GM12865 (cell line): ENCODE measurements at regions not wholly inside any gene's neighbourhood (a gene's known extent, or its start where the extent isn't known, plus 50 kb on each side); places are given as distances from the start of the nearest gene placed in this dataset.

ENCODE experiments used
- DNase-seq: peaks from one replicate; pipeline ENCODE4 v3.0.0; 2010; ENCODE audit warnings: low read depth
- H3K4me3 ChIP-seq: 2 replicates; pipeline ENCODE4 v1.5.1; 2011; ENCODE audit warnings: mild to moderate bottlenecking, low read depth, low read length, control low read depth
- TF ChIP-seq, protein P1 (sequence below): IDR thresholded peaks from 2 replicates; pipeline ENCODE4 v1.5.1; 2011; ENCODE audit warnings: low read length, control low read depth, low read depth, inconsistent platforms; ENCODE audit not compliant: insufficient read depth; ENCODE audit errors: missing control alignments

DNA sequence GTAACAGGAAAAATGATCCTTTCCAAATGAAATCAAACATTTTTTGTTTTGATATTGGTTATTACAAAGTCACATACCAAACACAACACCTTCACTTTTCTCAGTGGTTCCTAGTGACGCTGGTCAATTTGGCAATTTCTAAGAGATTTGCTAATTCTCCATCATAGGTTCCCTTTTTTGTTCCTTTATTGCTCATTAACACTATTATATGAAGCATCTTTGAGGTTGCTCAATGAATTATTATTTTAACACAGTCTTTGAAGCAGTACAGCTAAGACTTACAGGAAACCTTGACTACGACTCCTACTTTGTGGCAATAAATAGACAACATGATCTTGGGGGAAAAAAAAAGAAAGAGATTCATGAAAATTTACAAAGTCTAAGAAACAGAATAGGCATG is 152.2 kb upstream of the VRK2 start:
- DNase-seq = no peak
- TF ChIP-seq, protein P1, sequence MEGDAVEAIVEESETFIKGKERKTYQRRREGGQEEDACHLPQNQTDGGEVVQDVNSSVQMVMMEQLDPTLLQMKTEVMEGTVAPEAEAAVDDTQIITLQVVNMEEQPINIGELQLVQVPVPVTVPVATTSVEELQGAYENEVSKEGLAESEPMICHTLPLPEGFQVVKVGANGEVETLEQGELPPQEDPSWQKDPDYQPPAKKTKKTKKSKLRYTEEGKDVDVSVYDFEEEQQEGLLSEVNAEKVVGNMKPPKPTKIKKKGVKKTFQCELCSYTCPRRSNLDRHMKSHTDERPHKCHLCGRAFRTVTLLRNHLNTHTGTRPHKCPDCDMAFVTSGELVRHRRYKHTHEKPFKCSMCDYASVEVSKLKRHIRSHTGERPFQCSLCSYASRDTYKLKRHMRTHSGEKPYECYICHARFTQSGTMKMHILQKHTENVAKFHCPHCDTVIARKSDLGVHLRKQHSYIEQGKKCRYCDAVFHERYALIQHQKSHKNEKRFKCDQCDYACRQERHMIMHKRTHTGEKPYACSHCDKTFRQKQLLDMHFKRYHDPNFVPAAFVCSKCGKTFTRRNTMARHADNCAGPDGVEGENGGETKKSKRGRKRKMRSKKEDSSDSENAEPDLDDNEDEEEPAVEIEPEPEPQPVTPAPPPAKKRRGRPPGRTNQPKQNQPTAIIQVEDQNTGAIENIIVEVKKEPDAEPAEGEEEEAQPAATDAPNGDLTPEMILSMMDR = no peak
- H3K4me3 ChIP-seq = no peak overlapping the region

DNA sequence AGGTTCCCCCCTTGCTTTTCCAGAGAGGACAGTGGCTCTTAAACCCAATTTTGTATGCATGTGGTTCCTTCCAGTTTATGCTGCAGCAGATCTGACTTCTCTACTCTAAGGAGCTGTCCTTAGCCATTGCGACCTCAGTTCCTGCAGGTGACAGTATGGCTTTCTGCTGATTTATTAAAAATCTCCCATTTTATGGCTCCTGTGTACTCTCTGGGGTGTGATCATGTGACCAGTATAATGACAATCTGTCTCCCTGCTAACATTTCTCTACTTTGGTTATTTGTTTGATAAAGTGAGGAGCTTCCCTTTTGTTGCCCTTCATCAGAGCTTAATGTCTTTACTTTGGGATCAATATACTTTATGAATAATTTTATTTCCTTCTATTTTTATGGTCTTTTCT is 148.7 kb upstream of the VRK2 start:
- no peak overlapping the region for H3K4me3 ChIP-seq
- TF ChIP-seq, protein P1 = no peak
- no peak for DNase-seq

DNA sequence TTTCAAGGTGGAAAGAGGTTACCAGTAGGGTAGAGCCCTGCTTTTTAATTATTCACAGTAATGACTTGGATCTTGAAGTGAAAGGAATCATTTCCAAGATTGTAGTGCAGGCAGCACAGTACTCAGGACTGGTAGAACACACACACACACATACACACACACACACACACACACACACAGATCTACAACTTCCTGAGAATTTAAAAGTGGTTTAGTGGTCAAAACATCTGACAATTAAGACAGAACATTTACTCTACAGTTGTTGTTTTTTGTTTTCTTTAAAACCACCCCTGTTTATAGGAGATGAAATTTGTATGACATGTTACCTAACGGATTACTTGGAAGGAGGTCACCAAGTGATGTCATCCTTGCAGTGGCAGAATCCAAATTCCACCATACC is 146.7 kb upstream of the VRK2 start:
- DNase-seq = no peak
- TF ChIP-seq, protein P1 = no peak
- no peak overlapping the region for H3K4me3 ChIP-seq

DNA sequence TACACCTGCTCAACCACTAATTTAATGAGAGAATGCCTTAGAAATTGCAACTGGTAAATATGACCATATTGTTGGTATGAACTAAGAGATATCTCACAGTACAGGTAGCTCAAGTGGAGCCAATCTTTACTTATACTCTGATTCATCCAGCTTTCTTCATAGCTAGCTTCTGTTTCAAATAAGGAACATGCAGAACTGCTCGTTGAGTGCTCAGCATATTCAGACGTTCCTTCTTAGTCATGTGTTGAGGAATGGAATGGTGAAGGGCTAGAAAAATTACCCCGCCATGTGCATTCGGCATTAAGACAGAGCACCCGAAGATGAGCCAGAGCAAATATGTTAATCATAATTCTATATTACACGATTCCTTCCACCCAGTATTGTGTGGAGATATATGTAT is 144.0 kb upstream of the VRK2 start:
- H3K4me3 ChIP-seq = no peak overlapping the region
- no peak for DNase-seq
- TF ChIP-seq, protein P1 = no peak

DNA sequence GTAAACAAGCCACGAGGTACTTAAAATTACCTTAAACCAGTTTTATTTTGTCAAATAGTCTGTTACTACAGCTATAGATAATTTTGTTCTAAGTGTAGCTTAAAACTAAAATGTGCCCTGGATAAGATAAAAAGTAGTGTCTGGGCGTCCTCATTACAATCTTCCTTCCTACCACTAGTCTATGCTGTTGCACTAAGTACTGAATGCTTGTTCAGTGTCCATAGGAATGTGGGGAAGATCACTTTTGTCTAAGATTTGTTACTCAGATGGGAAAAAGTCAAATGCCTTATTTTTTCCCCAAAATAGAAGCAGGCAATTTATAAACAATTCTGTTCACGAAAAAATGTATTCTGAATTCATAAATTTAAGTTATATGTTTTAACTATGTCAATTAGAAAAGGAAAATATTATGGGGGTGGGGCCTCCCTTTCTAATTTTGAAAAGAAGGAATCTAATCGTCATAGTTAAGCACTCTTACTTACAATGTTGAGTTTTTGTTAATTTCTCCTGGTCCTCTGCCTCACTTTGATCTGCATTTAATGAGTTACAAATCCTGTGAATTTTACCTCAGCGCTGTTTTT is 140.4 kb upstream of the VRK2 start:
- TF ChIP-seq, protein P1 = peak; percentile 81
- peak; percentile 65 for DNase-seq
- H3K4me3 ChIP-seq = no peak overlapping the region

DNA sequence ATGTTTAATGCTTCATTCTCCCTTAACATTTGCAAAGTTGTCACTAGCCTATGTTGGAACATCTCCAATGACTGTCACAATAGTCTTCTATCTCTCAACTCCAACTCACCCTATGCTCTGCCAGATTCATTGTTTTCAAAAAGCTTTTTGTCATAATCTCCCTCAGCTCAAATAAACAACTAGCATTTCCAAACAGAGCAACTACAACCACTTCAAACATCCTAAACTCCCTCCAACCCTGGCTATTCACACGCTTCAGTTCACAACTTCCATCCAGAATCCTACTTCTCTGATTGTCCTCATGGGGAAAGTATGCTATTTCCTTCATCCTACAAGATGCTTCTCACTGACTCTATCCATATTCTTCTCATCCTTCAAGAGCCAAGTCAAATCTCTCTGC is 139.2 kb upstream of the VRK2 start:
- no peak overlapping the region for H3K4me3 ChIP-seq
- DNase-seq = no peak
- TF ChIP-seq, protein P1 = no peak

DNA sequence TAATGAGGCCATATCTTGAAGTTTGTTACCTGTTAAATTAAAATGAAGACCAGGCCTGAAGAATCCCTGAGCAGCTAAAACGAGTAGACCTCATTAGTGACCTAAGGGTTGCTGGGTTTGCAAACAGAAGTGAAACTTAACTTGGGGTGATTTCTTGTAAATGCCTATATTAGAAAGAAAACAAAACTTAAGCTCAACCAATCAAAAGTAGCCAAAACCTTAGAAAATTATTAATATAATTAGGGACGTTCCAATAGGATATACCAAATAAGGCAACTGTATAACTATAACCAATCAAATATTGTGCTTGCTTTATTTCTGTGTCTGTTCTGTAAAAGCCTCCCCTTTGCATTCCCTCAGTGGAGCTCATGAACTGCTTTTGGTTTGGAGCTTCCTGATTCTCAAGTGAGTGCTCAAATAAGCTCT is 137.9 kb upstream of the VRK2 start:
- TF ChIP-seq, protein P1 = no peak
- peak; percentile 81 for DNase-seq
- no peak overlapping the region for H3K4me3 ChIP-seq
